GM21526 (cell line): ENCODE measurements at regions not wholly inside any gene's neighbourhood (a gene's known extent, or its start where the extent isn't known, plus 50 kb on each side); places are given as distances from the start of the nearest gene placed in this dataset.
A peak's percentile ranks its signal among the peaks of the same experiment; 100 is the strongest.

Experiments
- ATAC-seq: cut with Tn5 transposase; IDR thresholded peaks from one replicate; pipeline ENCODE4 v1.9.1; 2021; ENCODE audit warnings: moderate library complexity; ENCODE audit not compliant: unreplicated experiment, low FRiP score

DNA sequence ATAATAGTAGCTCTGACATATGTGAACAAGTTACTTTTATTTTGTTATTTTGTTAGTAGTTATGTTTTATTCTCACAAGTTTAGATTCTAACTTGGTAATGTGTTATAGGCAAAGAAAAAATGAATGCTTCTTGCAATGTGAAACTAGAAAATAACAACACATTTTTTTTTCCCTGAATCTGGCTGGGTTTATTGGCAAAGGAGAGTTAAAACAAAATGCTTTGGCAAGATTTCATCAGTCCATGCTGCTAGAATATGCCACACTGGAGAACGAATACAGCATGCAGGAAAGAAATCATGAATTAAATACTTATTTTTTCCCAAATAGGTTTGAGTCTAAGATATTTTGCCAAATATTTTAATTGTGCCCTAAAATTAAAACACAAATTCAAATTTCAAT is 1048.1 kb upstream of the ACO1 start:
- ATAC-seq: no peak

DNA sequence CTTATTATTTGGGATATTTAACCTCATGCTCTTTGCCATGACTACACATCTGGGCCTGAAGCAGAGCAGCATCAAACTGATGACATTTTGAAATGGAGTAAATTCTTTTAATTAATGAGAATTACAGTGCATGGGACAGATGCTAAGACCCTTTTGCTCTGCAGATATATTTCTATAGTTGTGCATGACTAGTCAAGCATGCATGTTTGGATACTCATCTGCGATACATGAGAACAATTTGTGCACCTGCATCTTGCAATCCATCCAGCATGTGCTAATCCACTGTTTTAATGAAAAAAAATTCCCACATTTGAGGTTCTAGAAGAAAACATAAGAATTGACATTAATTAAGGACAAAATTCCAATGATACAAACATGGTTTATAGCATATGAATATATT is 1047.6 kb upstream of the ACO1 start:
- ATAC-seq: no peak

DNA sequence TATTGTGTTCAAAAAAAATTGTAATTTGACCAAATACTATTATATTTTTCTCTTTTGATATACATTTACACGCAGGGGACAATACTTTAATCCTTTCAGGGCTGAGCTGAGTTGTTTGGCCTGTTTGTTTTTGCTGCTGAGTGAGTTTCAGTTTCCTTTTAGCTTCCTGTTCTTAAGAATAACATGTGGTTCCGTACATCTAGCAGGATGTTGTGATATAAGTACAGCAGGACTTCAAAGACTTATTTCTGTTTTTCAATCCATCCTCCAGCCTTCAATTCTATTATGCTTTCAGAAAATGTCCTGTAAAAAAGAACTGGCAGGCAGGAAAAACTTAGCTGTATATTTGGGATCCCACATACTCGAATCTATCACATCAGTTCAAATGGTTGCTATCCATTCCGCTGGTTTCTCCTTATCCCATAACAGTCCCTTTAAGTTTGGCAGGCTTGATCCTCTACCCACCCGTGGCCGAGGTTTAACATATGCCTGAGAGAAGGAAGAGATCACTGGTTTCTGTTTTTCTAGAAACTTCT is 1037.3 kb upstream of the ACO1 start:
- peak; percentile 99 for ATAC-seq

- ATAC-seq: no peak
Measured at GRCh38 chr9:31355159-31355882, 1029.1 kb upstream of the ACO1 start.

- ATAC-seq: no peak
Measured at GRCh38 chr9:31355965-31356364, 1028.5 kb upstream of the ACO1 start.

- no peak for ATAC-seq
Measured at GRCh38 chr9:31359071-31359470, 1025.4 kb upstream of the ACO1 start.

DNA sequence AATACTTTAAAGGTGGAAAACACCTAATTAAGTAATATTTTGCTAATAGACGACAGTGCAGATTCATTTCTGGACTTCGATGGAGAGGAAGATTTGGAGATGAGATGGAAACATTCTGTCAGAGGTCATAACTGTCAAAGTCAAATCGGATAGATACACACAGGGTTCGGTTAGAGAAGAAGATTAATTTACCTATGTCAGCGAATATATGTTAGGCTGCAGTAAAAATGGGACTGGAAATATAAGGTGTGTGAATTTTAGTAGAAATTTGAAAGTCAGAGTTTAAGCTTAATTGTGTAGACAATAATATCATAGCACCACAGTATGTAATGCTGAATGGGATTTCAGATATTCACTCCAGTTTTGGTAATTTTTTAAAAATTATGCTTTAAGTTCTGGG is 1020.3 kb upstream of the ACO1 start:
- ATAC-seq: no peak

DNA sequence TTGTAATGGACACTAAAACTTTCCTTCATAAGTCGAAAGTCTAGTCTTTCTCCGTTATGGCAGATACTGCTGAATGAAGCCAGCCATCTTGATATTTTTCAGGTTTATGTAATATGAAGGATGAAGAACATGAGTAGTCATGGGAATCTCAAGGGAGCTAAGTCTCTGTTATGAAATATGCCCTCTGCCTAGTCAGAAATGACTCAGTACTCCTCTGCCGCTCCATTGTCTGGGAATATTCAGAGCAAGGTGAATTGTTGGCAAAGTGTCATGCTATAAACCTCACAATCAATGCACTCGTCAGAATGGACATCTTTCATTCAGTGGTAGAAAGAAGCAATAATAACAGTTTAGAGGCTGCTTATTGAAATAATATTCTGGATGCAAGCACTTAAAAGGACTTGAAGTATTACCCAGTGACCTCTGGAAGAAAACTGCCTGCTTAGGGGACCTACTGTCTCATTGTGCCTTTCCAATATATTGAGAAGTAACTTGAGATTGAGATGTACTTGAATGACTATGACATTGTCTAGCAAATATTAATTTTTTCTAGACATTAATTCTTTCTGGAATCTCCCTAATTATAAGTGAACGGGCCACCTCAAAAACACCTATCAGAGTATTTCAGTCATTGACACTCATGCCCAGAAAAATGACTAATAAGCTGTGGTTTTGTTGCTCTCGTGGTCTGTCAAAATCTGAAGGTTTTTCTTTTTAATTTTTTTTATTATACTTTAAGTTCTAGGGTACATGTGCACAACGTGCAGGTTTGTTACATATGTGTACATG is 1011.5 kb upstream of the ACO1 start:
- ATAC-seq: no peak

DNA sequence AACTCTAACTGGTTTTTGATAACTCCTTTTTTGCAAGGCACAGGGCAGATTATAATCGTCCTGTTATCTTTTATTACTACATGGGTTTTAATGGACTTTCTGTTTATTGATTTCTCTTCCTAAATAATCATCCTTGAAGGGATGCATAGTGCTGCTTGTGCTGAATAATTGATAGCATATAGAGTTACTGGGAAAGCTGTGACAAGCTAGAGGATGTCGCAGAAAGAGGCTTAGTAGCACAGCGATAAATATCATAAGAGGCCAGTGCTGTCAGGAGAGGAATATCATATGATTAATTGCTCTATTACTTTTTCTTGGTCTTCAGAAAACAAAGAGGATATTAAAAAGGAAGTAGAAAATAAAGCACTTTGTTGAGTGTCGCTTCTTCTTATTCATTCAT is 1007.1 kb upstream of the ACO1 start:
- ATAC-seq: no peak

- no peak for ATAC-seq
Measured at GRCh38 chr9:31388660-31389059, 995.8 kb upstream of the ACO1 start.

- no peak for ATAC-seq
Measured at GRCh38 chr9:31389075-31389474, 995.4 kb upstream of the ACO1 start.

DNA sequence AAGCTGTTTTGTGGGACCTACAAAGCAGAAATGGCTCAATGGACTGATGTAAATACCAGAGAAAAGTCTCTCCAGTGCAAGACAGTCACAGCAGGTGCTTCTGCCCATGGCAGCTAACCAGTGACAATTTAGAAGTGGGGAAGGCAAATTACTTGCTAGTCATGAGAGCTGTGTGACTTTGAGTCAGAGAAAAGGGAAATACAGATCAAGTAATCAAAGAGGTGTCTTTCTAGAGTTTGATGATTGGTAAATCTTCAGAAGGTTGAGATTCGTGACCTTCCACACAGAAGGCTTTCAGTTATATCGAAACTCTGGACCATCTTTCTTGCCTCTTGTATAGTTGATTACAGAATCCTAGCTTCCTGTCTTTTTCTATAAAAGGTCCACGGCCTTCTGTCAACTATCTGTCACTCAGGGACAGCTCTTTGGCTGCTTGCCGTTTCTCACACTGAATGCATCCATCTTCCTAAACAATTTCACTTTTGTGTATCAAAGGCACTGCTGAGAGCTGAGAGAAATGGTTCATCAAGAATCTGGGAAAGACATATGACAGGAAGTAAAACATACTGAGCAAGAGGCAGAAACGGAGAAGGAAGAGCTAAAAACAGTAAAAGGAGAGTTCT is 993.9 kb upstream of the ACO1 start:
- peak; percentile 74 for ATAC-seq

- ATAC-seq: no peak
Measured at GRCh38 chr9:31393240-31393639, 991.2 kb upstream of the ACO1 start.

GRCh38 chr9:31394015-31394473 is 990.4 kb upstream of the ACO1 start:
- no peak for ATAC-seq

DNA sequence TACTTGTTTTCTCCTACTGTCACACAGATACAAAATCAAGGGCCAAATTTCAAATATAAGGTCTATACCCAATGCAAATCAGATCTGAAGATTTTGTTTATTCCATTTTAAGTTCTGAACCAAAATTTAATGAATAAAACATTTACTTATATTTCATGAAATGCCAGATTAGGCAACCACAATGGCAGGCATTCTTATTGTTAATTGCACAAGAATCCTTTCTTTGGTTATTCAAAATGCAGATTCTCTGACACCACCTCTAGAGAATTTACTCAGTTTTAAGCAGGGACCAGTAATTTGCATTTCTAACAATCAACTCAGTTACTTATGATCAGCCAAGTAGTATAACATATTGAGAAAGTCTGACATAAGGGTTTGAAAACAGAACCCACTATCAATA is 972.4 kb upstream of the ACO1 start:
- ATAC-seq: no peak

DNA sequence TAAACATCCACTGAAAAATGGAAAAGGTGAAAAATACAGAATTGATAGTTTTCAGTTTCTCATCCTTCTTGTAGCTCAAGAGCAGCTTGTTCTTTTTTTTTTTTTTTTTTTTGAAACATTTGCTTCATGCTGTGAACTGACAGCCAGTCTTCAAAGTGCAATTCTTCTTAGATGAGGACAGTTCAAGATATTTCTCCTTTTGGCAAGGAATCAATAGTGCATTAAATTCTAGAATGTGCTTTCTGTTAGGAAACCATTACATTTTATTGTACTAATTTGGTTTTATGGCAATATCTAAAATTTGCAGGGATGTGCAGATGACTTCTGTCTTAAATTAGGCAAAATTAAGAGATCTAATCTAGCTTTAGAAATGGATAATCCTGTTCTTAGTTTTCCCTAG is 969.3 kb upstream of the ACO1 start:
- no peak for ATAC-seq

GRCh38 chr9:31418419-31418818 is 966.0 kb upstream of the ACO1 start:
- ATAC-seq: no peak

DNA sequence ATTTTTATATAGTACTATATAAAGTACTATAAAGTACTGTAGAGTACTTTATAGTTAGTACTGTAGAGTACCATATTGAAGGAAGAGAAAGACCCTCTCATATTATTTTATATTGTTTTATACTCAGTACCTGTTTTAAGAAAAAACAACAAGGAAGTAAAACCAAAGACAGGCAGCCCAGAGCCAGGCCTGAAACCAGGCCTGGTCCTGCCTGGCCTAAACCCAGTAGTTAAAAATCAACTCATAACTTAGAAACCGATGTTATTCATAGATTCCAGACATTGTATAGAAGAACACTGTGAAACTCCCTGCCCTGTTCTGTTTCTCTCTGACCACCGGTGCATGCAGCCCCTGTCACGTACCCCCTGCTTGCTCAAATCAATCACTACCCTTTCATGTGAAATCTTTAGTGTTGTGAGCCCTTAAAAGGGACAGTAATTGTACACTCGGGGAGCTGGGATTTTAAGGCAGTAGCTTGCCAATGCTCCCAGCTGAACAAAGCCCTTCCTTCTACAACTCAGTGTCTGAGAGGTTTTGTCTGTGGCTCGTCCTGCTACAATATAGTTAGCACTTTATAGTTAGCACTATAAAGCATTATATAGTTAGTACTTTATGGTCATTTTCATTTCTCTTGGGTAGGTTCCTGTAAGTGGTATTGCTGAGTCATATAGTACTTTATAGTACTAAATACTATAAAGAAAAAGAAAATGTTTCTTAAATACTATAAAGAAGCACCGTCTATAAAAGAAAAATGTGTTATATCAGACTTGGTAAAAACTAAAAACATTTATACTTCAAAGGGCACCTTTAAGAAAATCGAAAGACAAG is 940.6 kb upstream of the ACO1 start:
- peak; percentile 69 for ATAC-seq

- ATAC-seq: no peak
Measured at GRCh38 chr9:31445357-31445756, 939.1 kb upstream of the ACO1 start.

DNA sequence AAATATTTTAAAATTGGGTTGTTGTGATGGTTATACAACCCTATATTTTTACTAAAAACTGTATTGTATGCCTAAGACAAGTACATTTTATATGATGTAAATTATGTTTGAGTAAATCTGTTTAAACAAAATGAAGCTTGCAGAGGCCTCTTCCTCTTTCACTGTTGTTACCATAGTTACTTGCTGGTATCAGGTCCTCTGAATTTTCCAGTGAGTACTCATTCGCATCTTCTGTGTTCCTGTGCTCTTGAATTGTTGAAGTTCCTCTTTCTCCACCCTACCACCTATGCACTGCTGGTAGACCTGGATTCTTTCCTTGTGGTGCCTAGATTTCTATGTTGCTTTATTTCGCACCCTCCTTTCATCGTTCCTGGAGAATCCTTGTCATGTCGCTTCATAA is 938.5 kb upstream of the ACO1 start:
- ATAC-seq: peak; percentile 87
